ENCODE measurements at regions not wholly inside any gene's neighbourhood (a gene's known extent, or its start where the extent isn't known, plus 50 kb on each side); places are given as distances from the start of the nearest gene placed in this dataset.

GRCh38 chr15:39094116-39094515 is 486.8 kb upstream of the THBS1 start:
- TF ChIP-seq GATA3 (IDR thresholded peaks at IDR 0.05; ENCODE audit: low read depth, low read length), result no peak
- no peak for TF ChIP-seq GATA2 (IDR thresholded peaks at IDR 0.05; ENCODE audit: low read depth, low read length)

All from SH-SY5Y (cell line).